Stimulated activated CD4-positive, alpha-beta T cell treated with anti-CD3 and anti-CD28 coated beads, Interleukin-1b, Interleukin-23, amount 100 ng/mL, for 24 hours (primary cell): ENCODE measurements at regions not wholly inside any gene's neighbourhood (a gene's known extent, or its start where the extent isn't known, plus 50 kb on each side); places are given as distances from the start of the nearest gene placed in this dataset.
A peak's percentile ranks its signal among the peaks of the same experiment; 100 is the strongest.

ENCODE experiments used
- DNase-seq, 4 experiments: peaks; one replicate each; pipeline ENCODE4 v3.0.0-alpha.2; 2020; ENCODE audit warnings: low read depth in 4 of 4, low spot score in 1 of 4

DNA sequence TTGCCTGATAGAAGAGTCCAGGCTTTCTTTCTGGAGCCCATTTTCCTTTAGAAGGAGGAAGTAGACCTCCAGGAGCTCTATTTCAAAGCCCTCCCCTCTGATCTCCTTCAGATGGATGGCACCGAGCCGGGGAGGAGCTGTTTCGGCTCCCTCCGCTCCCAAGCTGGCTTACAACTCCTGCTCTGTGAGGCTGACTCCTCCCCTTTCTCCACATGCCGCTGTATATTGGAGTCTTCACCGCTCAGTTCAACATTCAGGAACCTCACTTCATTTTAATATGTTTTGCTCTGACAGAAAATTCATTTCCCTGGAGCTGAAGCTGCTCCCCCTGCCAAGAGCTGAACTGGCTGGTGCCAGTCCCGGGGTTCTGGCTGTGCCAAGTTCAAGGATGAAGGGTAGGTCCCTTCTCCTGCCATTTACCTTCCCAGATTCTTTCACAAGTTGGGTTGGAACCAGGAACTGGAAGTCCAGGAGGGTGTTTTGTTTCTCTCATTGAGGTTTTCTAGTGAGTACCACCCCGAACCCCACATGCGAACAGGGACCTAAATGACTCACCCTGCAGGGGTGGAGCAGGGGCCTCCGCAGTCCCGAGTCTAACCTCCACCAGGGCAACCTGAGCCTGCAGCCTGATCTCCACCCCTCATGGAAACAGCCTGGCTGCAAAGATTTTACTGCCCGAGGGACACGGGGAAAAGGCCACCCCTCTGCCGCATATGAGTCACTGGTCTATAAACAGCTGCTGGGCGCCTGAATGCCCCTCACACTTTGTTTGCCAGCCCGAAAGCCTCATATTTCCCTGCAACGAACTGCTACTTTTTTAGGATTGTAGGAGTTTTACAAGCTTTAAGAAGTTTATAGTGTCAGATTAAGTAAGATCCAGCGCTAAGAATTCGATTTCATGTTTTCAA, 68.6 kb upstream of the FOXA2 start:
- DNase-seq: no peak

DNA sequence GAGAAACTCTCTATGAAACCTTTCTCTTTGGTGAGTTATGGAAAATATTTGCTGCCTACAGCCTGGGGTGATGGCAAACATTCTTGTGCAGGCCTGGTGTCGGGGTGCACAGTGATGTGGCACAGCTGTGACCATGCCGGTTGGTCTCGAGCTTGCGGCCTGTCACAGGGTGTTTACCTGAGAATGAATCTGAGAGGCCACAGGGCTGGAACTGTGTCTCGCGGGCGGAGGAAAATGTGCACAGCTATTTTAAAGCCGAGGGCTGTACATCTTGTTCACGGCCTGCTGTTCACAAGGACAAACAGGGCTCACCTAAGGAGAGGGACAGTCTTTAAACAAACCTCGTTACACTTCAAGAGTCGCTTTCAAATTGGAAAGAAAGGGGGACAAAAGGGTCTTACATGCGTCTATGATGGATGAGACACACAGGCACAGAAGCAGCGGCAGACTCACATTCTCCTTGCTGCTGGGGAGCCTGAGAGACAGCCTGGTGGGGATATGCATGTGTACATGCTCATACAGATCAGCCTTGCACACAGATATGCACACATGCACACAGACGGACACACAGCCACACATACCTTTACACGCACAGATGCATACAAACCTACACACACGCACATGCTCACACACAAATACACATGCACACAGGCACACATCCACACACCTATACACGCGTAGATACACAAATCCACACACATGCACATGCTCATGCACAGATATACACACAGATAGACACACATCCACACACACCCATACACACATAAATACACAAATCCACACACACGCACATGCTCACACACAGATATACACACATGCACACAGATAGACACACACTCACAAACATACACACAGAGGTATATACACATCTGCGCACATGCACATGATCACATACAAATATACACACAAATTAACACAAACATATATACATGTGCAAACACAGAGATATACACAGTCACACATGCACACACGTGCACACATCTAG, 69.6 kb upstream of the FOXA2 start:
- DNase-seq: no peak

DNA sequence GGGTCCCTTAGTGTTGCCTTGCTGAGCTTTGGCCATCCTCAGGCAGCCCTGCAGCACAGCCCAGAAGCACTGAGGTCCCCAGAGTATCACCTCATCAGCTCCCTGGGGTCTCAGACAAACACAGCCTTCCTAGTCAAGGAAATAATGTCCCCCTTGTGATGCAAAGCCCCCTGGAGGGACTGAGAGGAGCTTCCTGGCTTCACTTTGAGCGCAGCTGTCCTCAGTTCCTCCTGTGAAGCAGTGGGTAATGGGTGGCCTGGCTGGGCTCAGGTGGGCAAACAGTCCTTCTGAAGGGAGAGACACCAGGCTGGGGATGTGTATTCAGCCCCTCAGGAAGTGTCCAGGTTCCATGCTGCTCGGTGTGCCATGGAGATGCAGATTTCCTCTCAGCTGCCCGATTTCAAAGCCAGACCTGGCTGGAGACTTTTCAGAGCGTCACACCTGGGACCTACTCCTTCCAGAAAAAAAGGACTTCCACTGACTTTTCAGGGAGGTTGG, 79.2 kb upstream of the FOXA2 start:
- DNase-seq: no peak

DNA sequence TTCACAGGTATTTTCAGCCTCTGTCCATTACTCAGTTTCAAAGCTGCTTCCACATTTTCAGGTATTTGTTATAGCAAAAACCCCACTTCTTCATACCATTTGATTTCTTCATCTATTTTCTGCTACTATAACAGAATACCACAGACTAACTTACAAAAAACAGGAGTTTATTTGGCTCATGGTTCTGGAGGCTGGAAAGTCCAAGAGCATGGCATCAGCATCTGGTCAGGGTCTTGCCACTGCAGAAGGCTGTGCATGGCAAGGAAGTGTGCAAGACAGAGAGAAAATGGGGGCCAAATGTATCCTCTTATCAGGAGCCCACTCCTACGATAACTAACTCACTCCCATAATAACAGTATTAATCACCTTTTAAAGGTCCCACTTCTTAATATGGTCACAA, 82.8 kb upstream of the FOXA2 start:
- no peak for DNase-seq

DNA sequence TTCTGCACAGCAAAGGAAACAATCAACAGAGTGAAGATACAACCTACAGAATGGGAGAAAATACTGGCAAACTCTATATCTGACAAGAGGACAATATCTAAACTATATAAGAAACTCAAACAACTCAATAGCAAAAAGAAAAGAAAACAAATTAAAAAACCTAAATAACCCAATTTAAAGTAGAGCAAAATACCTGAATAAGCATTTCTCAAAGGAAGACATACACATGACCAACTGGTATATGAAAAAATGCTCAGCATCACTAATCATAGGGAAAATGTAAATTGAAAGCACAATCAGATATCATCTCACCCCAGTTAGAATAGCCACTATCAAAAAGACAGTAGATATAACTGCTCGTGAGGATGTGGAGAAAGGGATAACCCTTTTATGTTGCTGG, 87.8 kb upstream of the FOXA2 start:
- DNase-seq: no peak

DNA sequence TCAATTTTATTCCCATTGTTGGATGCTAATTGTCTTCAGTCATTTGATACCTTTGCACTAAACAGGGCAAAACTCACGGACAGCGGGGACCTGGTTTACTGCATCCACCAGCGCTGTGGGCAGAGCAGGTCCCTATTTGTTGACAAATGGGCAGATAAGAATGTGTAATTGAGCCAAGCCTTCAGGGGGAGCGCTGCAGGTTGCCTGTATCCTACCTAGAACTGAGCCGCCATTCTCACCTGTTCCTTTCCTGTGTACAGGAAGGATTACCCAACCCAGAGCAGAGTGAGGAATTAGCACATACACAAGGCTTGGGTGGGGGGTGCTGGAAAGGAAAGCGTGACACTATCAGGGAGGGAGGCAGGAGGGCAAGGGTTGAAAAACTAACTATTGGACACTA, 89.1 kb upstream of the FOXA2 start:
- no peak for DNase-seq

DNA sequence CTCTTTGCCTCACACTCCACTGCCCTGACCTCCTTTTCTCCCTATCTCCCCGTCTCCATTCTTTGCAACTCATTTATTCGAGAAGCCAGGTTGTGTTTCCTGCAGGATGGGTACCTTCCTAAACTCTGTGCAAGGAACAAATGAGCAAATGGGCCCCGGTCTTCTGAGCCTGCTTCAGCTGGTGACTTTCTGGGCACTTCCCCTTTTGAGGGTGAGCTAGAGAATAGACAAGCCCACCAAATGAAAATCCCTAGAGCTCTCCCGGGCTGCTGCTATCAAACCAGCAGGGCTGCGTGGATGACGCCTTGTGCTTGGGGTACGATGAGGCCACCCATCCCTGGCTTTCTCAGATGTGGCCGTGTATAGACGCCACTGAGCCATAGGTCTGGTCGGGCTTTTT, 91.0 kb upstream of the FOXA2 start:
- DNase-seq: no peak

DNA sequence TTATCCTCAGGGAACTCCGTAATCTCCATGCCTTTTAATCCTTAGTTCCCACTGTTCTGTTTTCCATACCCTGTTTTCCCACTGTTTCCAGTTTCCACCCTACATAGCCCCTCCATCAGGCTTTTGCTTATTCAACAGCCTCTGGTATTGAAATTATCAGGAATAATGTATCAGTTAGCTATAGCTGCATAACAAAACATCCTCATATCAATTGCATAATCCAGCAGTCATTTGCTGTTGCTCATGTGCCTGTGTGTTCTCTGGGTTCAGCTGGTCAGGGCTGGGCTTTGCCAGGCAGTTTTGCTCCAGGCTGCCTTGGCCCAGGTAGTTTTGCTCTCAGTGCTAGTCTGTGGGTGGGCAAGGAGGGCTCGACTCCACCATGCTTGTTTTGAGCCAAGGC, 94.3 kb upstream of the FOXA2 start:
- DNase-seq: no peak

DNA sequence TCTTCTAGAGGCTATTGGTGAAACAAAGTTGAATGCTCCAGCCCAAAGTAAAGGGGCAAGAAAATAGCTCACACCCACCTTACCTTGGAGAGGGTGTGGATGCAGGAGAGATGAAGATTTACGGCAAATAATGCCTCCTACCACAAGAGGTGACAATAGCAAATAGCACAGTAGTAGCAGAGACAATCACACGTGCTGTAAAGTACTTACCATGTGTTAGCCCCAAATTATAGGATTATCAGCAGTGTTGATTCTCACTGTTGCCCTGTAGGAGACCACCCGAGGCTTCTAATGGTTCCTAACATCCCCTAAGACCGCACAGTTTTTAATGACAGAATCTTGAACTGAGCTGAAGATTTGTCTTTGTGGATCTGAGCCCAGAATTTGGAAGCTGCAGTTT, 94.8 kb upstream of the FOXA2 start:
- no peak for DNase-seq

DNA sequence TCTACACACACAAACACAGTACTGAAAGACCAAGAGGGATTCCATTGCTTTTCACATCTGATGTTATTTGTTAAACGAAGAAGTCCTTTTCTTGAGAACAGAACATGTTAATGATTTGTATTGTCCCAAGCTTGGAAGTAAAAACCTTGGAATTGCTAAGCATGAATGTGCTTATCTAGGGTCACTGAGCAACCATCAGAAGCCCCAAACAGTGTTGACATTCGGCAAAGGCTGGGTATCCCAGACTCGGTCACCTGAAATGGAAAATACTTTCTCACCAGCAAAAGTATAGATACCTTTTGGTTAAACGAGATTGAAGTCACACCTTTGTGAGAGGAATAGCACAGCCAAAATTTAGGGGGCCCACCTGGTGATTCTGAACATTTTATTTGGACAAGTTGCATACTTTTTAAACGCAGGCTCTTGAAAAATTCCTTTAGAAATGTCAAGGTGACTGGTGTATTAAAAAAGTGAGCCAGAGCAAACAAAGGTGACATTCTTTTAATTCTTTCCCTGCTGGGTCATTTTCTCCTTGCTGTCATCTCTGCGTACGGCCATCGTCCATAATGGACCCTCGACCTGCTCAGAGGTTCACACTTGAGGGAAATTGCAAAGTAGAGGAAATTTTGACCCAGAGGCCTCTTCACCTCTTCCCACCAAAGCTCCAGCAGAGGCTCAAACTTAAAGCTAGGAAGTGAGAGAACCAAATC, 95.8 kb upstream of the FOXA2 start:
- no peak for DNase-seq

DNA sequence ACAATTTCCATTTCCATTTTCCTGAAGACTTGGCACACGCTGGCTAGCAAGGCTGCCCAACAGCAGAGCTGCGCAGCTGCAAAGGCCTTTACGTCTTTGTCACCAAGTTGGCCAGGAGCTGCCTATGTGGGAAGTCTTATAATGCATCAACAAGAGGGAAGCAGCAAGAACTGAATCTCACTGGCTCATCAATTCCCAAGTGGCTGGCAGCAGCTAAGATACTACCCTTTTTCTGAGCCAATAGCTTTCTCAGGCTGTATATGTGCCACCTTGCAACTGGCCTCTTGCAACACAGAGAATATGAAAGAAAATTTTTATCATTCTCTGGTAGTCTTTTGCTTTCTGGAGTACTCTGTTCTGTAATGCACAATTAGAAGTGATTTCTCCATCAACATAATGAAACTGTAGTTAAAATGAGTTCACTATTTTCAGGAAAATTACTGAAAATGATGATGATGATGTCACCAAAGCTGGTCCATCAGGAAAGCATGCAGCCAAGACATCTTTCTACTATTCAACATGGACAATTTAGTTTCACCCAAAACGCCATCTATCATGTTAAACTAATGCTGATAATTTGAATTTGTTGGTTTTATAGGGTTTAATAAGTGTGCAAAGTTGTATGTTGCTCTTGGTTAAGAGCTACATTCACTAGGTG, 97.3 kb upstream of the FOXA2 start:
- DNase-seq: no peak

DNA sequence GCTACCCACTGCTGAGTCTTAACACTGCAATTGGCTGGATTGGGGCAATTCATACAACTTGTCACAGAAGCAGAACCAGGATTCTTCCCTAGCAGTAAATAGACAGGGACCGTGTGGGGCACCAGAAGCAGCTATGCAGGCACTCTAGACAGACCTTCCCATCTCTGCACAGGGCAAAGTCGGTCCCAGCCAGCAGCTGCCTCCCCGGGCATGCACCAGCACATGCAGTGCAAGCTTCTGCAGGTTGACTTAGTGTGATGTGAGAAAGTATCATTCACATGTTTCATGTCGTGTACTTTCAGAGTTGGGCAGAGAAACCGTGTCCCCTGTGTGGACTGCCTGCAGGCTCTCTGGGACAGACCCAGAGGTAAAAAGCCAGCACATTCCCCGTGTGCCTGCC, 98.0 kb upstream of the FOXA2 start:
- no peak for DNase-seq

DNA sequence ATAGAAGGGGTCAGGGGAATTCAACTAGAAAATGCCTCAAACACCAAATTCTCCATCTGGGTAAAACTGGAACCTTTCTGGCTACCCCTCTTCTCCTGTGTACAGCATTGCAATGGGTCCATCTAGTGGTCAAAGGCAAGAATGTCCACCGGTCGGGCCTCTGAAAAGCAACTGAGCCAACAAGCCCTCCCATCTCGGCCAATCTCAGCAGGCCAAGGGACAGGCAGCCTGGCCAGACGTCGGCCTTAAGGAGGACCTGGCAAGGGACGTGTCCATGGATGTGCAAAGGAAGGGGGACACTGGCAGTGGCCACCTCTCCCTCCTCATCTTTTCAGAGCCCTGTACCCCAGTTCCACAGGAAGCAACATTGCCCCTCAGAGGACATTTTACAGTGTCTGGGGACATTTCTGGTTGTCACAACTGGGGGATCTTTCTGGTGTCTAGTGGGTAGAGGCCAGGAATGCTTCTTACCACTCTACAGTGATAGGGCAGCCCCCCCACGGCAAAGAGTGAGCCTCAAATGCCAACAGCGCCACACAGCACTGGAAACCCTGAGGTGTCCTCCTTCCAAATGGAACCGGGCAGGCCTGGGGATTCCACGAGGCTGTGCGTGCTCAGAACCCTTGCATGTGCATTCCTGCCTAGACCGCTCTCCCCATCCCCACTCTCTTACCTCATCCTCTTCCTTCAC, 99.8 kb upstream of the FOXA2 start:
- DNase-seq: peak in 2 of 4 experiments; percentile 6 to 9

DNA sequence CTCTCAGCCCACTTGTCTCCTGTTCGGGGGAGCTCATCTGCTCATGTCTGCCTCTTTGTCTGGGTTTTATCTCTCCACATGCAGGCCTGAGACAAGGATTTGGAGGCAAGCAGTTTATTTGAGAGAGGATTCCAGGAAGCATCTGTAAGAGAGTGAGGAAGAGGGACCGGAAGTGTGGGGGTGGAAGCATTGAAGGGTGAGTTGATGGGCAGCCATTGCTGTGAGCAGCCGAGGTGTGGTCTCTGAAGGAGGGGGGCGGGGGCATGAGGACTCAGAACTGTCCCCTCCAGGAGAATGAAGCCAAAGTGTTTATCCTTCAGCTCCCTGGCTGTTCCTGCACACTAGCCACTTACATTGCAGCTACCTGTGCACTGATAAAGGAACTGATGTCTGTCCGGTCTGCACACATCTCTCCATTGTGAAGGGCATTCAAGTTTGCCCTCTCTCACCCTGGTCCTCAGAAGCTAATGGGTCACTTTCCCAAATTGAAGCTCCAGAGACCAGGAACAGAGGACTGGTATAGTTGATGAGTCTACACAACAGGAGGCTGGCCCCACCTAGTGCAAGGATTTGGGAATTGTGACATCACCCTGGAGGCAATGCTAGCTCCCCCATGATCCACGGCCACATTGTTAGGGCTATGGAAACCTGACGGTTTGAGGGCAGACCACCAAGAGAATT, 100.5 kb upstream of the FOXA2 start:
- DNase-seq: no peak

DNA sequence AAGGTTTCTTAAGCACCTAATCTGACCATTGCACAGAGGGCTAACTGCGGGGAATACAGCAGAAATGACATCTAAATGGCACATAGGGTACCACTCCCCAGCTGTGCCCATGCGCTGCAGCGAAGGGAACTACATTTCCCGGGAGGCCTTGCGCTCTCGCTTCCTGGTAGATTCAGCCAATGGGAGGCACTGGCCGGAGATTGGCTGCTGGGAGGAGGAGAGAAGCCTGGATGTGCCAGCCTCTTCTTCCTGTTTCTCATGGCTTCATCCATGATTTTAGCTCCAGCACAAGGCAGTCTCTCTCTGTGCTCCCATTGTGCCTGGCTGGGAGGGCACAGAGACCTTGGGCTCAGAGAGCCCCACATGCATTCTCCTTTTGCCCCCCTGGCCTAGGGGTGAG, 101.7 kb upstream of the FOXA2 start:
- DNase-seq: no peak

DNA sequence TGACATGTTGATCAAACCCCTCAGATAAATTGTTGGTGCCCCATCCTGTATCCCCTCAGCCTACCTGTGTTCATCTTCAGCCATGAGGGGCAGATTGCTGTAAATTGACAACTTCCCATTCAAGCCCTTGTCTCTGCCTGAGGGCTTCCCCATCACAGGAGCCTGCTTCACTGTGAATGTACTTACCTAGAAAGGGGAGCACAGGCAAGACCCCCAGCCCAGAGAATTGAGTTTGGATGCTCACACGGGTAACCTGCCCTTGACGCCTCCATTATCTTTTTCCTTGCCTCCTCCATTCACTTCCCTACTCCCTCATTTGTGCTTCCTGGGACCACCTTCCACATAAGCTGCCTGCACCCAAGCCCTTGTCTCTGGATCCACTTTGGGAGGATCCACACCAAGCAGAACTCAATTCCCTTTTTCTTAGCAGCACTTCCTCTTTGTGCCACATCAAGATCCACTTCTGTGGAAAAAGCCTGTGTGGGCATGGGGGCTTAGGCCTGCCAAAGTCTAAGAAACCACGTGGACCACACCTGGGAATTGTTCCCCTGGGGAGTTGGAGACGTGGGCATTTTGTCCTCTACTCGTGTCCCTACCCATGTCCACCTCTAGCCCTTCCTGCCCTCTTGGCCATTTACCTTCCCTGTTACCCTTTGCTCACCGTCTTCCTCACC, 103.4 kb upstream of the FOXA2 start:
- DNase-seq: no peak

DNA sequence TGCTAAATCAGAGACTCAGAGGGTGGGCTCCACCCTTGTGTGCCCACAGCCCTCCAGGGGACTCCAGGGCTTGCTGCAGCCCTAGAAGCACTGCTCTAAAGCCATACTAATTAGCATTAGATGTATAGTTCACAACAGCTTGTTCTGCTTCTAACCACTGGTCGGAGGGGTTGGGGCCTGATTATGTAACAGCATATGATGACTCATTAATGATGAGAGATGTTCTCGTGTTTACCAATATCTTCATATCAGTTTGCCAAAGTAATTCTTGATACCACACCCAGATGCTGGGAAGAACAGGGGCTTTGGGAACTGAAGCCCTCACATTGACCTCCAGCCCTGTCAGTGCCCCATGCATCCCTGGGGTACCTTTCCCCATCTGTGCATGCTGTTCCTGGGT, 104.1 kb upstream of the FOXA2 start:
- DNase-seq: no peak

DNA sequence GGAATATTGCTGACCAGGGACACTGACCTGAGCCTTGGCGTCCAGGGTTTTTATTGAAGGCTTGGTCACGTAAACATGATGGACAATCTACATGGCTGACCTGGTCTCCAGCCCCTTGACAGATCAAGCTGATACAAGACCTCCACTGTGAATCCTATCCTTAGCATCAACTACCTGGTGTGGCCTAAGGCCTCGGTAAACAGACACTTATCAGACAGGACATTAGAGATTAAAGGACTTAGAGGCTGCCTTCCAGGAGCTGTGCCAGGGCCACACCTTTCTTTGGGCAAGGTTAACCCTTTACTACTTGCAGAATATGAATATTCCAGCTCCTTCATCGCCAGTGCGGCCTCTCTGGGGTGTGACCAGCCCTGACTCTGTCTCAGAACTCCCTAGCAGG, 104.9 kb upstream of the FOXA2 start:
- no peak for DNase-seq

DNA sequence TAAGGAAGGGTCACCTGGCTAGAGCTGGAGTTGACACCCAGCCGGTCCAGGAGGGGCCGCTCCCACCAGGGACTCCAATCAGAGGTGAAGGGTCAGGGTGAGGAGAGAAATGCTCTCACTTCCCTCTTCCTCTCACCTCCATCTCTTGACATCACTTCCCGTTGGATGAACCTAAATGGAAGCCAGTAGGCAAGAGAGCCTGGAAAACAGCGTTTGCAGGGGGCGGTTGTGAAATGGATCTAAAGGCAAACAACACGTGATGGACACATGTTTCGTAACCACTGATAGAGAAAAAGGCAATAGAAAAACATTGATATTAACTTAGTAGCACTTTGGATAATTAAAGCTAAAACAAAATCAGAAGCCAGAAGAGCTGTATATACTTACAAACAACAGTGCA, 105.6 kb upstream of the FOXA2 start:
- no peak for DNase-seq
